ENCODE measurements at regions not wholly inside any gene's neighbourhood (a gene's known extent, or its start where the extent isn't known, plus 50 kb on each side); places are given as distances from the start of the nearest gene placed in this dataset.

DNA sequence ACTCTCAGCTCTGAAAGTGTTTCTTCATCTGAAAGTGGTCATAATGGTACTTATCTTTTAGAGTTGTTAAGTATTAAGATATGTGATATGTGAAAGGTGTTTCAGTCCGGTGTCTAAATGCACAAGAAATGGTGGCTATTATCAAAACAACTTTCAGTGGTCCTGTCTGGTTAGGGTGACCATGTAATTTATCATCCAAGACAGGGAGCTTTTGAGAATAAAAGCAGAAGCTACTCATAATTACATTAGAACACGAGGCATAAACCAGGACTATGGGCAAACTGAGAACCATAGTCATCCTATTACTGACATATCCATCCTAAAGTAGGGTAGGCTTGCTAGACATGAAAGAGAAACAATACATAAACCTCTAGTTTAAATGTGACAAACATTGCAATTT, 418.1 kb upstream of the SEMA6A start:
- no peak overlapping the region for H3K27ac ChIP-seq (ENCODE audit: low read length)
- no peaks in the 10 kb centered on the region for H3K36me3 ChIP-seq (ENCODE audit: control insufficient read depth, insufficient read depth, low read length)
- H3K4me1 ChIP-seq (ENCODE audit: control insufficient read depth, insufficient read depth, low read length): no peaks in the 10 kb centered on the region
- WGBS (ENCODE audit: insufficient coverage): no CpG with 5 or more reads among the region's 2 CpGs
- H3K9me3 ChIP-seq (replicated peaks; ENCODE audit: control insufficient read depth, low read depth, low read length): peaks cover 1% of the 10 kb centered on the region
- no peak overlapping the region for H3K4me3 ChIP-seq (ENCODE audit: low read length)
- no peaks in the 10 kb centered on the region for H3K27me3 ChIP-seq (ENCODE audit: control insufficient read depth, insufficient read depth, low read length)
- no peak for DNase-seq

DNA sequence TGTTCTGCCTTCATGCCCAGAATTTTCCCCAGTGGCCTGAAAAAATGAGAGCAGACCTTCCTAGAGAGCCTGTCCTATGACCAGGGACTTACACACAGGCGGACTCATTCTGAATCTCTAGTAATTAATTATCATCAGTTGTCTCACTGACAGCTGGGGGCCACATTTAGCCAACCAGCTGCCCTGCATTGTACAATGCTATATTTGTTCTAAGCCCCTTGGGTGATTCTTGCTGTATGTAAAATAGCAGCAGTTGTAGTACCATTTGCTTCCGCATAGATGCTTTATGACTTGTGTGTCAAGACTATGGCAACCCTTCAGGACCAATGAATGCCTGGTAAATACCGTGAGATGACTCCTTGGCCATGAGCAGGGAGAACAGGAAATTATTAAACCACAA, 415.4 kb upstream of the SEMA6A start:
- peak; percentile 88 for DNase-seq
- Histone ChIP-seq H3K36me3 (ENCODE audit: control insufficient read depth, insufficient read depth, low read length) (no peaks in the 10 kb centered on the region), H3K9me3 (replicated peaks; ENCODE audit: control insufficient read depth, low read depth, low read length) (peaks cover 2% of the 10 kb centered on the region), H3K4me3 (ENCODE audit: low read length) (no peak overlapping the region), H3K27me3 (ENCODE audit: control insufficient read depth, insufficient read depth, low read length) (no peaks in the 10 kb centered on the region), H3K27ac (ENCODE audit: low read length) (peak overlapping the region; percentile 47), H3K4me1 (ENCODE audit: control insufficient read depth, insufficient read depth, low read length) (no peaks in the 10 kb centered on the region)
- no CpG with 5 or more reads among the region's 3 CpGs for WGBS (ENCODE audit: insufficient coverage)

DNA sequence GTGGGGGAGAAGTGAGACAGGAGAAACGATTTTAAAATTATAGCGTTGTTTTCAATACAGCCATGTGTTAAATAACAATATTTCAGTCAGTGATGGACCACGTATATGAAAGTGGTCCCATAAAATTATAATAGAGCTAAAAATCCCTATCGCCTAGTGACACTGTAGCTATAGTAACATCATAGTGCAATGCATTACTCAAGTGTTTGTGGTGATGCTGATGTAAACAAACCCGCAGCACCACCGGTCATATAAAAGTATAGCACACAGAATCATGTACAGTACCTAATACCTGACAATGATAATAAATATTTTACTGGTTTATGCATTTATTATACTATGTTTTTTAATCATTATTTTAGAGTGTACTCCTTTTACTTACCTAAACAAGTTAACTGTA, 407.4 kb upstream of the SEMA6A start:
- Histone ChIP-seq H3K4me1 (ENCODE audit: control insufficient read depth, insufficient read depth, low read length) (no peaks in the 10 kb centered on the region), H3K36me3 (ENCODE audit: control insufficient read depth, insufficient read depth, low read length) (no peaks in the 10 kb centered on the region), H3K27ac (ENCODE audit: low read length) (no peak overlapping the region), H3K4me3 (ENCODE audit: low read length) (no peak overlapping the region), H3K27me3 (ENCODE audit: control insufficient read depth, insufficient read depth, low read length) (no peaks in the 10 kb centered on the region), H3K9me3 (replicated peaks; ENCODE audit: control insufficient read depth, low read depth, low read length) (peaks cover 2% of the 10 kb centered on the region)
- peak; percentile 15 for DNase-seq
- no CpG with 5 or more reads among the region's 6 CpGs for WGBS (ENCODE audit: insufficient coverage)

DNA sequence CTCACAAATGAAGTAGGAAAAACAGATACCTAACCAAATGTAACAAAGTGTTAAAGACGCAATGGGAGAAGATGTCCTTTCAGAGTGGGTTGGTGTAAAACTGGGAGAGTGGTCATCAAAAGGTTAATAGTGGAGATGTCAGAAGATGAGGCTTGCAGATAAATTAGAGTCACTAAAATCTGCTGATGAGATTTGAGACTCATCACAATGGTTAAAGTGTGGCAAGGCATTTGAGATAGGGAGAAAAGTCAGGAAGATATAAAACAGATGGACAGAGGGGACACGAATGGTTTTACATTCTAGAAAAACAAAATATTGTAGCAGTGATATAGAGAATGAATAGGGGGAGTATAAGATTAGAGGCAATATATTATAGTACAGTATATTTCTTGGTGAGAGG, 406.0 kb upstream of the SEMA6A start:
- DNase-seq: no peak
- WGBS (ENCODE audit: insufficient coverage): 88% methylated on average over 1 of the region's 2 CpGs

DNA sequence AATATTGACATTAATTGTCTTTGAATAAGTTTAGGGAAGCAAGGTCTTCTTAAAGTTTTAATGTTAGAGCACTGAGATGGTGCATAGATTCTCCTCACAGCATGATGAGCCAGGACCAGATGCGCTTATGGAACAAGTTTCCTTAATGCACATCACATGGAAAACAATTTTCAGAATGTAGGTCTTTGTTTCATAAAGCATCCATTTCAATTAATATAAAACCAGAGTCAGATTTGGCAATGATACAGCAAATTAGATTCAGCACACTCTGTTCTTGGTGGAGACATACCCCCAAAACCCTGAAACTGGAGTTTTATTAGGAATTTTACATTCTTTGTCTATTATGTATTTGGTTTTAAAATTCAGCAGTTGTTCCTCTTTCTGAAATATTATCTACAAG, 402.1 kb upstream of the SEMA6A start:
- WGBS (ENCODE audit: insufficient coverage): no CpG with 5 or more reads among the region's 1 CpG
- Histone ChIP-seq H3K4me1 (ENCODE audit: control insufficient read depth, insufficient read depth, low read length) (no peaks in the 10 kb centered on the region), H3K27me3 (ENCODE audit: control insufficient read depth, insufficient read depth, low read length) (no peaks in the 10 kb centered on the region), H3K4me3 (ENCODE audit: low read length) (no peak overlapping the region), H3K27ac (ENCODE audit: low read length) (no peak overlapping the region), H3K9me3 (replicated peaks; ENCODE audit: control insufficient read depth, low read depth, low read length) (peaks cover 2% of the 10 kb centered on the region), H3K36me3 (ENCODE audit: control insufficient read depth, insufficient read depth, low read length) (no peaks in the 10 kb centered on the region)
- peak; percentile 71 for DNase-seq

More for the DNA sequence above, 406.0 kb upstream of the SEMA6A start:
- no peaks in the 10 kb centered on the region for H3K36me3 ChIP-seq (ENCODE audit: control insufficient read depth, insufficient read depth, low read length)
- no peak overlapping the region for H3K27ac ChIP-seq (ENCODE audit: low read length)
- no peaks in the 10 kb centered on the region for H3K27me3 ChIP-seq (ENCODE audit: control insufficient read depth, insufficient read depth, low read length)
- no peaks in the 10 kb centered on the region for H3K9me3 ChIP-seq (replicated peaks; ENCODE audit: control insufficient read depth, low read depth, low read length)
- H3K4me3 ChIP-seq (ENCODE audit: low read length): no peak overlapping the region
- H3K4me1 ChIP-seq (ENCODE audit: control insufficient read depth, insufficient read depth, low read length): no peaks in the 10 kb centered on the region

DNA sequence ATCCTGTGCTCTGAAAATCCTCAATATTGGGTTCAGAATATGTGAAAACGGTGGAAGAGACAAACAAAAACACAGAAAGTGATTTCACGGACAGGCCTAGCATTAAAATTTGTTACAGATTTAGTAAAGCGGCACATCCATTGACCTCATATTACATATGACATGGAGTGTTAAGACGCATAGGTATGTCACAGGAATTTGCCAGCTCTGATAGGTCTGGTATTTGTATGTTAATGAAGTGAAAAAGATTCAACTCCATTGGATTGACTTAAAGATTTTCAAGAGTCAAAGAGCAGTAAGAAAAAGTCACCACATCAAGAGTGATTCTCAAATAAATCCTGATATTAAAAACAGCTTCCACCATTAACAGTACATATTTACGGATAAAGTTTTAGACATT, 396.5 kb upstream of the SEMA6A start:
- no peak overlapping the region for H3K4me3 ChIP-seq (ENCODE audit: low read length)
- no CpG with 5 or more reads among the region's 5 CpGs for WGBS (ENCODE audit: insufficient coverage)
- H3K36me3 ChIP-seq (ENCODE audit: control insufficient read depth, insufficient read depth, low read length): no peaks in the 10 kb centered on the region
- no peaks in the 10 kb centered on the region for H3K4me1 ChIP-seq (ENCODE audit: control insufficient read depth, insufficient read depth, low read length)
- H3K9me3 ChIP-seq (replicated peaks; ENCODE audit: control insufficient read depth, low read depth, low read length): peaks cover 2% of the 10 kb centered on the region
- no peak for DNase-seq
- H3K27ac ChIP-seq (ENCODE audit: low read length): no peak overlapping the region
- H3K27me3 ChIP-seq (ENCODE audit: control insufficient read depth, insufficient read depth, low read length): no peaks in the 10 kb centered on the region

DNA sequence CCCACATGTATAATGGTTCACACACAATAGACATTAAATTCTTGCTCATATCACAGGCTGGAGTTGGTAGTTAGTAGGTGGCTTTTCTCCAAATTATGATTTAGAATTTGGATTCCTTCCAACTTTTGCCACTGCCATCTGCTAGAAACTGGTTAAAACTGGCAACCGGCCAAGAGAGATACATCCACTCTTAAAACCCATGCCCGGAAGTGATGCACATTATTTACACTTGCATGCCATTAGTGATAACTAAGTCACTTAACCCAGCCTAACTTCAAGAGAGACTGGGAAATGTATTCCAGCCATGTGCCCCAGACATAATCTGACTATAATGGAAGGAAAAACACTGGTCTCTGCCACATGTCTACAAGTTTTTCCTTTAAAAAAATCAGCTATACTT, 395.7 kb upstream of the SEMA6A start:
- H3K4me1 ChIP-seq (ENCODE audit: control insufficient read depth, insufficient read depth, low read length): no peaks in the 10 kb centered on the region
- H3K27me3 ChIP-seq (ENCODE audit: control insufficient read depth, insufficient read depth, low read length): no peaks in the 10 kb centered on the region
- H3K9me3 ChIP-seq (replicated peaks; ENCODE audit: control insufficient read depth, low read depth, low read length): peaks cover 2% of the 10 kb centered on the region
- DNase-seq: peak; percentile 82
- H3K27ac ChIP-seq (ENCODE audit: low read length): peak overlapping the region; percentile 31
- no peak overlapping the region for H3K4me3 ChIP-seq (ENCODE audit: low read length)
- H3K36me3 ChIP-seq (ENCODE audit: control insufficient read depth, insufficient read depth, low read length): no peaks in the 10 kb centered on the region
- WGBS (ENCODE audit: insufficient coverage): no CpG with 5 or more reads among the region's 2 CpGs

DNA sequence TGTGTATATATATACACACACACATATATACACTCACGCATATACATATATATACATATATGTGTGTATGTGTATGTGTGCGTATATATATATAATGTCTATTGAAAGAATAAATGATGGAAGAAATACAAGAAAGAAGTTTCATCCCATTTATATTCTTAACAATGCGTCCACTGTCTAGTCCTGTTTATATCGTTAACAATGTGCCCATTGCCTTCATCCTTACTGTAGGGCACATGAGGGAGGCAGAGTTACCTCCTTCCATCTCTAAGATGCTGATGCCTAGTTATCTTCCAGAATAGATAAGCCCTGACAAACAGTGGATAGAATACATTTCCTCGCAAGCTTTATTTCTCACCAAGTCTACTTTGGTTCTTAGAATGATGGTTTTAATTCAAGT, 389.8 kb upstream of the SEMA6A start:
- no peak overlapping the region for H3K4me3 ChIP-seq (ENCODE audit: low read length)
- no peaks in the 10 kb centered on the region for H3K27me3 ChIP-seq (ENCODE audit: control insufficient read depth, insufficient read depth, low read length)
- H3K36me3 ChIP-seq (ENCODE audit: control insufficient read depth, insufficient read depth, low read length): no peaks in the 10 kb centered on the region
- no peaks in the 10 kb centered on the region for H3K9me3 ChIP-seq (replicated peaks; ENCODE audit: control insufficient read depth, low read depth, low read length)
- H3K4me1 ChIP-seq (ENCODE audit: control insufficient read depth, insufficient read depth, low read length): no peaks in the 10 kb centered on the region
- no CpG with 5 or more reads among the region's 5 CpGs for WGBS (ENCODE audit: insufficient coverage)
- DNase-seq: no peak
- H3K27ac ChIP-seq (ENCODE audit: low read length): no peak overlapping the region

DNA sequence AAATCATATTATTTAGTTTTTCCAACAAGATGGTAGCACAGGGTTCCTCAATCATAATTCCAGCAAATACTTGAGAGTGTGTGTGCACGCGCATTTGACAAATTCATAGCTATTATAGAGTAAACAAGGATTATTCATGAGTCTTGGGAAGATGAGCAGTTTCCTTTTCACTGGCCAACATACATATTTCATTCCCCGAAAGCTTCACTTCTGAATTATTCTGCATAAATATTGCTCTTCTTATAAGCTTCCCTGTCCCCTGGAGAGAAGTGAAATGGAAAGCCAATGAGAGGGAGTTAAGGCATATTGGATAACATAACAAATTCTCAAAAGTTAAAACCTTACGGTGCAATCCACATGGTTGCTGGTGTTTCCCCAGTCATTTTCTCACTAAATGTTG, 386.4 kb upstream of the SEMA6A start:
- 13% methylated on average over 1 of the region's 4 CpGs for WGBS (ENCODE audit: insufficient coverage)
- no peaks in the 10 kb centered on the region for H3K4me1 ChIP-seq (ENCODE audit: control insufficient read depth, insufficient read depth, low read length)
- H3K9me3 ChIP-seq (replicated peaks; ENCODE audit: control insufficient read depth, low read depth, low read length): no peaks in the 10 kb centered on the region
- H3K27me3 ChIP-seq (ENCODE audit: control insufficient read depth, insufficient read depth, low read length): no peaks in the 10 kb centered on the region
- no peaks in the 10 kb centered on the region for H3K36me3 ChIP-seq (ENCODE audit: control insufficient read depth, insufficient read depth, low read length)
- DNase-seq: peak; percentile 67
- H3K4me3 ChIP-seq (ENCODE audit: low read length): no peak overlapping the region
- no peak overlapping the region for H3K27ac ChIP-seq (ENCODE audit: low read length)

DNA sequence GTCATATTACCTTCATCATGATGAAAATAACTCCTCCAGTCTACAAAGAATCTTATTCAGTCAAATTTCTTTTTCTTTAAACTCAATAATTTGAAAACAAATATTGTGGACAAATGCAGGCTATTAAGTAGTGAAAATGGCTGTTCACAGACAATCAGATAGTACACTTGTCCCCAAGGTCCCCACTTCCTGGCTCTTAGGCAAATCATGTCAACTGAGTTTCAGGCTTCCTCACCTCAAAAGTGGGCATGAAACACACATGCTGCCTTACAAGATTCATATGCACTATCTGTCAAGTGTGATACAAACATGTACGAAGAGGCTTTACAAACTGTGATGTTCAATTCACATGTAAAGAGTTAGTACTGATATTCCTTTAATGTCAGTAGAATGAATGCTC, 385.2 kb upstream of the SEMA6A start:
- DNase-seq: no peak
- WGBS (ENCODE audit: insufficient coverage): no CpG with 5 or more reads among the region's 1 CpG
- H3K4me1 ChIP-seq (ENCODE audit: control insufficient read depth, insufficient read depth, low read length): no peaks in the 10 kb centered on the region
- no peaks in the 10 kb centered on the region for H3K9me3 ChIP-seq (replicated peaks; ENCODE audit: control insufficient read depth, low read depth, low read length)
- no peaks in the 10 kb centered on the region for H3K36me3 ChIP-seq (ENCODE audit: control insufficient read depth, insufficient read depth, low read length)
- no peak overlapping the region for H3K27ac ChIP-seq (ENCODE audit: low read length)
- no peak overlapping the region for H3K4me3 ChIP-seq (ENCODE audit: low read length)
- no peaks in the 10 kb centered on the region for H3K27me3 ChIP-seq (ENCODE audit: control insufficient read depth, insufficient read depth, low read length)

DNA sequence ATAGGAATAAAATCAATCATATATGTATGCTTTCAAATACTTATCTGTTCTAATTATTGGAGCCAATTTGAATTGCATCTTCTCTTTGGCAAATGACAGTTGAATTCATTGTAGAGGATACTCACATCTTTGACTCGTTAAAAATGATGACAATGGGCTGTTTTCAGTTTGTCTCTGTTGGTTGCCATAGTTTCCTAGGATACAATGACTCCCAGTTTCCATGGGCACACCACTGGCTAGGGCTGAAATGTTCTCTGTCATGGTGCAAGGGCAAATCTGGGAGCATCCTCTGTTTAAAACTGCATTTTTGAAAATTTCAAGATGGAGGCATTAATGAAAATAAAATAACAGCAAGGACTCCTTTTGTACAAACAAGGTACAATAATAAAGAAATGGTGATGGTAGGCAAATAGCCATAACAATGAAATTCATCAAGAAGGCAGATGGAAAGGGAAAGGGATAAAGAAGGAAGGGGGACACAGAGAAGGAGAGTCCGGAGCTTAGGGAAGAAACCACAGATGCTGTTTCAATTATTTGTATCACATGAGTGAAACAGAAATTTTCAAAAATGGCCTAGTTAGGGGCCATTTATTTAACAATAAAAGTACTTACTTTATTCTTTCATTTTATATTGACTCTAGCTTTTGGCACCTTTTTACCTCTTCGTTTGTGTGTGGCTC, 378.8 kb upstream of the SEMA6A start:
- WGBS (ENCODE audit: insufficient coverage): 80% methylated on average over 1 of the region's 3 CpGs
- no peaks in the 10 kb centered on the region for H3K27me3 ChIP-seq (ENCODE audit: control insufficient read depth, insufficient read depth, low read length)
- H3K27ac ChIP-seq (ENCODE audit: low read length): no peak overlapping the region
- H3K4me3 ChIP-seq (ENCODE audit: low read length): no peak overlapping the region
- DNase-seq: no peak
- H3K4me1 ChIP-seq (ENCODE audit: control insufficient read depth, insufficient read depth, low read length): no peaks in the 10 kb centered on the region
- no peaks in the 10 kb centered on the region for H3K36me3 ChIP-seq (ENCODE audit: control insufficient read depth, insufficient read depth, low read length)
- H3K9me3 ChIP-seq (replicated peaks; ENCODE audit: control insufficient read depth, low read depth, low read length): no peaks in the 10 kb centered on the region

Data from muscle of leg (tissue), 3 donors.